HG03159 (cell line): ENCODE measurements at regions not wholly inside any gene's neighbourhood (a gene's known extent, or its start where the extent isn't known, plus 50 kb on each side); places are given as distances from the start of the nearest gene placed in this dataset.

ENCODE experiments used
- ATAC-seq: cut with Tn5 transposase; IDR thresholded peaks from one replicate; pipeline ENCODE4 v1.9.1; 2021; ENCODE audit warnings: mild to moderate bottlenecking, moderate library complexity; ENCODE audit not compliant: unreplicated experiment

DNA sequence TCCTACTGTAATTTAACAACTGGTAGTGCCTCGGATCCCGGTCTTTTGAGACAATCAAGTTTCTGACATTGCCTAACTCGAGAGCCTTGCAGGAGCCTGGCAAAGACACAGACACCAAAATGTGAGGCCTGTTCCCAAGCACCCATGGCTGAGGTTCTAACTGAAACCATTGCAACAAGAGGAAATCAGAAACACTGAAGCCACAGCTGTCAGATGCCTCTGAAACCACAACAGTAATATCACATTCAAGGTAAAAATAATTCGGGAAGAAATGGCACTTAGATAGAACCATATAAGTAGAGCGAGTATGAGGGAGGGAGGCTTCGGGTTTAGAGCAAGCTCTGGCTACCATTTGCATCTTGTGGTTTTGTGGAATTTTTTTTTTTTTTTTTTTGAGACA, 285.9 kb downstream of the FBXO15 start:
- ATAC-seq, result no peak

DNA sequence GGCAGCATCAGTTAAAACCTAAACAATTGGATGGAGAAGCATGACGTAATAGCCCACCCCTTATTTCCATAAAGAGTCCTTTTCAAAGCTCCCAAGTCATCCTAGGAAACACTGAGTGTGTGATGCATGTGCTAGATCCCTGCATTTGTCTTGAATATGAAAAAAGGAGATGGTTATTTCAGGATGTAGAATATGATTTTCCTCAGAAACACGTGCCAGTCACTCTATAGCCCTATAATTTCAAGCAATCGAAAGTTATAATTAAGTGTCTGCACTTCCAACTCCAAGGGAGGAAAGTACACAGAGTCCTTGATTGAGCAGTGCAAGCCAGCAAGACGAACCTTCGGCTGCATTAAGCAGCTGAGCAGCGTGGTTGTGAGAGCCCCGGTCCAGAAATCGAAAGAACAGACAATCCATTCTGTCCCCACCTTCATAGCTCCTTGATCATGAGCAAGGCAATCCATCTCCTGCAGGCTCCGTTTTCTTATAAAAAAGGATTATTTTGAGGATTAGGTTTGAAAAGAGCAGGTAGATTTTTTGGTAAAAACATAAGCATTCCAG, 287.7 kb downstream of the FBXO15 start:
- no peak for ATAC-seq

DNA sequence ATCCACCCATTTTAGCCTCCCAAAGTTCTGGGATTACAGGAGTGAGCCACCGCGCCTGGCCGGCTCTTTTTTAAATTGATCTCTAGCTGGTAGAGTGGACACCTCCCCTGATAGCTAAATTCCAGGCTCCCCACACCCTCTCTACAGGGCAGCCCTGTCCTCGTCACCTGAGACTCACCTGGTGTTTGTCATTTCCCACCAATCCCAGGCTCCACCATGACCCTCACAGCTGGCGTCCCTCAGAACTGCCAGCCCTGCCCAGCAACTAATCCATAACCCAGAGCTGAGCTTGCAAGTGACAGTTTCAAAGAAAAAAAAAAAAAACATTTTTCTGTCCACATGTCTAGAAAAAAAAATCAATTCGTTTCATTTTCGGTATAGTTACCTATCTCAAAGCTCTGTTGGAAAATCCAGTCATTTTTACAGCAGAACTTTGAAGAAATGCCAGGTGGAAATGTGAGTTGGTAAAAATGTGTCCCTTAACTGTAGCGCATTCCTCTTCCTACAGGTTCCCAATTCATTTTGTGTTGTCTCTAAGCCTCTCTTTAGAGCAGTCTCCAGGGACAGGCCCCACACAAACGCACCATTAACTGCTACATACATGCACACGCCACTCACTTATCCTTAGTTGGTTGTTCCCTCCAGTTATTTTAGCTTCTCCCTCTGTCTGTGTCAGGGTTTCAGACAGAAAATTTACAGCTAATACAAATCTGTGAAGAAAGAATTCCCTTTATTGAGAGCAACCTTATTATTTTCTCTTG, 294.7 kb downstream of the FBXO15 start:
- ATAC-seq, result no peak

GRCh38 chr18:73850782-73851181, 296.9 kb downstream of the FBXO15 start:
- no peak for ATAC-seq

DNA sequence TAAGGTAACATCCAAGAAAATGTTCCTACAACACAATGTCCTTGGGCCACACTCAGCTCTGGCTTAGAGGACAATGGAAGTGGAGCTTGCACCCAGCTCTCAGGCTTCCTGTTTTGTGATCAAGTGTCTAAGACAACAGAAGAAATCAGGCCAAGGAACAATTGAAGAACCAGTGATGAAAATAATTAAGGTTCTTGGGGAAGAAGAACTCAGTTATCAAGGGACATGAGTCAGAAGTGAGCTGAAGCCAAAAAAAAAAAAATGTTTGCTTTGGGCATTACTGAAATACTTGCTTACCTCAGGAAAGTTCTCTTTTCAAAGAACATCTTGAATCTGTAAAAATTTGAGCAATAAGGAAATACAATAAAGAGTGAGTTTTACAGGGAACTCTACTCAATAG, 299.0 kb downstream of the FBXO15 start:
- ATAC-seq, result no peak

DNA sequence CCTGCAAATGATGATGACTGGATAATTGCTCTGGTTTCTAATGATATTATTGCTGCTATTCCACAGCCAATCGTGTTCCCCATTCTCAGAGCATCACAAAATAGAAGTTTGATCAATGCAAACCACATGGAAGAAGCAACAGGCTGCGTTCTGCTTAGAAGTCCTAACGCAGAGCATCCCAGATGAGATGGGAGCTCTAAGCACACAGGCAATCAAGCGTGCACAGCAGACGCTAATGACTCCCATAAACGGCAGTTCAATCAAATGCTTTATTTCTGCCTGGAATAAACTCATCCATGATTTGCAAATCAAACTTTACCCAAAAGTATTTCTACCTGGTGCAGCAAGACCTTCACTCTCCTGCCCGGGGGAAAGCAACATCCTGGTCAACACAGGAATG, 304.2 kb downstream of the FBXO15 start:
- ATAC-seq, result no peak

DNA sequence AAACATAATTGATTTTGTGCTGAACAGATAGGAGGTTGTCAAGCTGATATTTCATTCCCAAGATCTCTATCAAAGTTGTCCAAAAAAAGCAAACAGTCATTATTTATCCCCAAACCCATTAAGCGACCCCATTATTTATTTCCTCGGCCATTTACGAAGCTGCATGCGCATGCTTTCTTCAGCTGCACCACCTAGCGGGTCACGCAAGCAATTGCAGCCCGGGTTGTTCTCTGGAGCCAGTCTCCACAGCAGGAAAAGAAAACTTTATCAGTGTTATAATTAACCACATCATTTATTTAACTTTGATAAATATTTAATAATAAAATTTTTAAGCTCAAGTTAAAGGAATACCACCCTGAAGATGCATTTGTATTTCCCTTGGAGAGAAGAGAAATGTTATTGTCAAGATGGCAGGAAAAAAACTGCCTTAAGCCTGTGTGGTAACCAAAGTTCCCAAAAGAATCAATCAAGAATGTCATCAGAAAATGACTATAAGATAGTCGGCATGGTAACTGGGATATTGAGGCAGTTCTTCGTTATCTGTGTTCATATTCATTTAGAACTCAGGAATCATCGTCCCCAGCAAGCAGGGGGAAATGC, 304.7 kb downstream of the FBXO15 start:
- ATAC-seq, result peak; percentile 86

DNA sequence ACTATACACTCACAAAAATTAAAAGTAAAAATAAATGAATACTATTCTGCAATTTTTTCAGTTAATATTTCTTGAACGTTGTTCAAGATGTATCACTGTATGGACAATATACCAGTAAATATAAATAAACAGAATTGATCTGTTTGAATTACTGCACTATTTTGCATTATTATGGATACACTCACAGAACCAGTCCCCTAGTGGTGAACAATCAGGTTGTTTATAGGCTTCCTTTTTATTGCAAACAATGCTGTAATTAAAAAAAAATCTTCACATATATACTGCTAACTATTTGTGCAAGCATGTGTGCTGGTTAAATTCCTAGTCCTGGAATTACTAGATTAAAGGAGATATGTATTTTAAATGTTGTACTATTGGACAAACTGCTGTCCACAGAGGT, 306.0 kb downstream of the FBXO15 start:
- ATAC-seq, result no peak

- no peak for ATAC-seq
These were observed 307.2 kb downstream of the FBXO15 start for GRCh38 chr18:73840319-73840945.

- ATAC-seq, result no peak
These were observed 308.2 kb downstream of the FBXO15 start for GRCh38 chr18:73839441-73839840.

- ATAC-seq, result no peak
These were observed 309.5 kb downstream of the FBXO15 start for GRCh38 chr18:73838107-73838506.

GRCh38 chr18:73835656-73836364, 311.8 kb downstream of the FBXO15 start:
- ATAC-seq, result no peak

DNA sequence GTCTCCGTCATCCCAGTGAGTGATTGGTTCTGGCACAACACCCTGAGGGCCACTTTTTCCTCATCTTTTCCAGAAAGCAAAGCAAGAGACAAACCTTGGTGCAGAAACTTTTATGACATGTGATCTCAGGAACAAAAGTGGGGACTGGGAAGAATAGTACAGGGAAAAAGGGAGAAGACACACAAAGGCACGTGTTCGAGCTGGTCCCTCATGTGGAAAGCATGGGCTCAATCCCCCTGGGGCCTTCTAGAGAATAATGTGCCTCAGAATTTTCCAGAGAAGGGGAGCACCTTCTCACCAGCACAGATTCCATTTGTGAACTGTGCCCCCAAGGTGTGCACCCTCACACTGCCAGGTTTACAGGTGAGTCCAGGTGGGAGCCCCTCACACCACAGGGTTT, 312.6 kb downstream of the FBXO15 start:
- no peak for ATAC-seq

GRCh38 chr18:73831688-73832087, 315.9 kb downstream of the FBXO15 start:
- no peak for ATAC-seq

- no peak for ATAC-seq
These were observed 318.5 kb downstream of the FBXO15 start for GRCh38 chr18:73829146-73829545.

DNA sequence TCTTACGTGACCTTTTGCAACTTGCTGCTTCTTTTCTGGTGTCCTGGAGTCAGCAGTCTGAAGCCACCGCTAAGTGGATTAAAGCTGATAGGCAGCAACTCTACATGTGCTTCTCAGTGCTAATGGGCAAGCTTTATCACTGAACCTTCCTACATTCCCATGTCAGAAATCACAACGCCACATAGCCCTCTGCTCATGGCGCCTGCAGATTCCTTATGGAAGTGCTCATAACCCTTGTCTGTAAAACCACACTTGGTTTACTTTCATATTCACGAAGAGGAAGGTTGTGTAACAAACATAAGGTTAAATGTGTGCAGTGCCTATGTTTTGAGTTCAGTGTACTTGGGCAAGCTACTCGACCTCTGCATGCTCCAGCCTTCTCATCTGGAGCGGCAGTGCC, 319.8 kb downstream of the FBXO15 start:
- ATAC-seq, result no peak

GRCh38 chr18:73826098-73826497, 321.5 kb downstream of the FBXO15 start:
- no peak for ATAC-seq

GRCh38 chr18:73824671-73825070, 323.0 kb downstream of the FBXO15 start:
- ATAC-seq, result no peak

GRCh38 chr18:73812423-73812822, 335.2 kb downstream of the FBXO15 start:
- ATAC-seq, result no peak

GRCh38 chr18:73807551-73808192, 340.0 kb downstream of the FBXO15 start:
- ATAC-seq, result no peak

GRCh38 chr18:73805991-73806390, 341.6 kb downstream of the FBXO15 start:
- no peak for ATAC-seq
